ENCODE measurements at regions not wholly inside any gene's neighbourhood (a gene's known extent, or its start where the extent isn't known, plus 50 kb on each side); places are given as distances from the start of the nearest gene placed in this dataset.

GRCh38 chr4:33272722-33273121, 2552.6 kb downstream of the PCDH7 start:
- TF ChIP-seq EZH2 (IDR thresholded peaks at IDR 0.05; ENCODE audit: low read length, unreplicated experiment), result no peak
- TF ChIP-seq, protein P1, sequence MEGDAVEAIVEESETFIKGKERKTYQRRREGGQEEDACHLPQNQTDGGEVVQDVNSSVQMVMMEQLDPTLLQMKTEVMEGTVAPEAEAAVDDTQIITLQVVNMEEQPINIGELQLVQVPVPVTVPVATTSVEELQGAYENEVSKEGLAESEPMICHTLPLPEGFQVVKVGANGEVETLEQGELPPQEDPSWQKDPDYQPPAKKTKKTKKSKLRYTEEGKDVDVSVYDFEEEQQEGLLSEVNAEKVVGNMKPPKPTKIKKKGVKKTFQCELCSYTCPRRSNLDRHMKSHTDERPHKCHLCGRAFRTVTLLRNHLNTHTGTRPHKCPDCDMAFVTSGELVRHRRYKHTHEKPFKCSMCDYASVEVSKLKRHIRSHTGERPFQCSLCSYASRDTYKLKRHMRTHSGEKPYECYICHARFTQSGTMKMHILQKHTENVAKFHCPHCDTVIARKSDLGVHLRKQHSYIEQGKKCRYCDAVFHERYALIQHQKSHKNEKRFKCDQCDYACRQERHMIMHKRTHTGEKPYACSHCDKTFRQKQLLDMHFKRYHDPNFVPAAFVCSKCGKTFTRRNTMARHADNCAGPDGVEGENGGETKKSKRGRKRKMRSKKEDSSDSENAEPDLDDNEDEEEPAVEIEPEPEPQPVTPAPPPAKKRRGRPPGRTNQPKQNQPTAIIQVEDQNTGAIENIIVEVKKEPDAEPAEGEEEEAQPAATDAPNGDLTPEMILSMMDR (conservative IDR thresholded peaks at IDR 0.05; ENCODE audit: low read depth, low read length), result no peak
- TF ChIP-seq EZH2phosphoT487 (IDR thresholded peaks at IDR 0.05; ENCODE audit: borderline replicate concordance, low read length), result no peak
